Esophagus muscularis mucosa (tissue), 4 donors: ENCODE measurements at regions not wholly inside any gene's neighbourhood (a gene's known extent, or its start where the extent isn't known, plus 50 kb on each side); places are given as distances from the start of the nearest gene placed in this dataset.

Experiments used
- CTCF ChIP-seq, 3 experiments: fragments of 200-600 bp in 2 of 3; fragments of 450-650 bp in 1 of 3; sonication (generic) in 2 of 3; IDR thresholded peaks; one replicate each; pipeline ENCODE4 v1.5.1; 2017 to 2019; ENCODE audit warnings: antibody characterized with exemption in 3 of 3, mild to moderate bottlenecking in 2 of 3, moderate library complexity in 1 of 3
- EP300 ChIP-seq: sonication (generic); formaldehyde crosslinking; IDR thresholded peaks from one replicate; pipeline ENCODE4 v1.6.1; 2017; ENCODE audit warnings: antibody characterized with exemption
- POLR2A ChIP-seq: fragments of 450-650 bp; IDR thresholded peaks from one replicate; pipeline ENCODE4 v1.6.1; 2017; ENCODE audit warnings: antibody characterized with exemption, moderate library complexity, mild to moderate bottlenecking, low read depth

GRCh38 chr17:72511242-72511641 lies 390.4 kb downstream of the SOX9 start:
- TF ChIP-seq CTCF (IDR thresholded peaks at IDR 0.05) (no peak), EP300 (no peak), POLR2A (no peak)
